IMR-90 (cell line): ENCODE measurements at regions not wholly inside any gene's neighbourhood (a gene's known extent, or its start where the extent isn't known, plus 50 kb on each side); places are given as distances from the start of the nearest gene placed in this dataset.

Experiments used
- ATAC-seq: fragments of 200-7000 bp; cut with Tn5 transposase; 2 replicates; pipeline ENCODE4 v1.9.1; 2020; ENCODE audit warnings: low read depth, mild to moderate bottlenecking, moderate library complexity
- BruUV-seq: library from RNA; stranded (reverse); fragments of 400-500 nt; replicated peaks from 2 replicates; lab custom pipeline; 2021; lab: Mats Ljungman, UMichigan
- CTCF ChIA-PET: fragments of 300-600 bp; formaldehyde crosslinking; extraction: SDS; loops from one replicate; lab custom pipeline; 2021; ENCODE audit warnings: antibody characterized with exemption; lab: Yijun Ruan, JAX
- POLR2A ChIA-PET: fragments of 300-600 bp; sonication (Branson Sonifier 250); formaldehyde crosslinking; loops from one replicate; lab custom pipeline; 2022; ENCODE audit warnings: antibody characterized with exemption; ENCODE audit not compliant: unreplicated experiment; lab: Charles Lee
- DNase-seq: peaks from one replicate; pipeline ENCODE4 v3.0.0; 2013
- H2AFZ ChIP-seq: replicated peaks from 2 replicates; pipeline ENCODE3; 2013; ENCODE audit warnings: low read length, mild to moderate bottlenecking; ENCODE audit not compliant: poor library complexity
- H2AK5ac ChIP-seq: 2 replicates; pipeline ENCODE4 v1.6.1; 2013; ENCODE audit warnings: low read depth, low read length, inconsistent platforms
- H2AK9ac ChIP-seq: replicated peaks from 2 replicates; pipeline ENCODE3; 2013; ENCODE audit warnings: mild to moderate bottlenecking, low read depth, low read length, moderate library complexity; ENCODE audit not compliant: poor library complexity
- H2BK120ac ChIP-seq: 2 replicates; pipeline ENCODE4 v1.6.1; 2013; ENCODE audit warnings: low read depth, low read length, inconsistent platforms
- H2BK15ac ChIP-seq: 3 replicates; pipeline ENCODE4 v1.6.1; 2013; ENCODE audit warnings: low read depth, low read length, inconsistent platforms
- H2BK20ac ChIP-seq: 2 replicates; pipeline ENCODE4 v1.6.1; 2013; ENCODE audit warnings: low read depth, mild to moderate bottlenecking, inconsistent platforms, low read length, moderate library complexity
- H2BK5ac ChIP-seq: 2 replicates; pipeline ENCODE4 v1.6.1; 2013; ENCODE audit warnings: mild to moderate bottlenecking, low read depth, low read length, inconsistent platforms; ENCODE audit not compliant: poor library complexity, severe bottlenecking
- H3K14ac ChIP-seq: replicated peaks from 2 replicates; pipeline ENCODE4 v1.6.1; 2013; ENCODE audit warnings: low read depth, low read length, inconsistent platforms
- H3K18ac ChIP-seq: 2 replicates; pipeline ENCODE4 v1.6.1; 2013; ENCODE audit warnings: low read depth, low read length, control low read depth
- H3K23ac ChIP-seq: 2 replicates; pipeline ENCODE4 v1.6.1; 2013; ENCODE audit warnings: low read depth, low read length, inconsistent platforms
- H3K27ac ChIP-seq: 2 replicates; pipeline ENCODE4 v1.5.1; 2013; ENCODE audit warnings: mild to moderate bottlenecking, control low read depth, low read length; ENCODE audit not compliant: insufficient read depth
- H3K27me3 ChIP-seq: 2 replicates; pipeline ENCODE4 v1.6.1; 2013; ENCODE audit warnings: low read length; ENCODE audit not compliant: control insufficient read depth, insufficient read depth
- H3K36me3 ChIP-seq: 2 replicates; pipeline ENCODE4 v1.6.1; 2013; ENCODE audit warnings: low read length, mixed read lengths; ENCODE audit not compliant: control insufficient read depth, insufficient read depth
- H3K4ac ChIP-seq: 2 replicates; pipeline ENCODE4 v1.6.1; 2013; ENCODE audit warnings: low read depth, low read length, inconsistent platforms
- H3K4me1 ChIP-seq: 2 replicates; pipeline ENCODE4 v1.6.1; 2013; ENCODE audit warnings: low read length, mixed read lengths; ENCODE audit not compliant: control insufficient read depth, insufficient read depth
- H3K4me2 ChIP-seq: 2 replicates; pipeline ENCODE4 v1.6.1; 2013; ENCODE audit warnings: low read depth, mild to moderate bottlenecking, control low read depth, low read length, moderate library complexity
- H3K4me3 ChIP-seq: 2 replicates; pipeline ENCODE4 v1.5.1; 2013; ENCODE audit warnings: low read depth, mild to moderate bottlenecking, control low read depth, low read length, moderate library complexity; ENCODE audit not compliant: insufficient read depth
- H3K56ac ChIP-seq: 2 replicates; pipeline ENCODE4 v1.6.1; 2013; ENCODE audit warnings: low read length, inconsistent platforms; ENCODE audit not compliant: insufficient read depth; ENCODE audit errors: extremely low read depth
- H3K79me1 ChIP-seq, 2 experiments: 2 replicates each; pipeline ENCODE4 v1.6.1; 2013; ENCODE audit warnings: low read length in 2 of 2, inconsistent platforms in 1 of 2, low read depth in 1 of 2
- H3K9ac ChIP-seq: 2 replicates; pipeline ENCODE4 v1.6.1; 2013; ENCODE audit warnings: low read depth, low read length, control low read depth
- H3K9me1 ChIP-seq: 2 replicates; pipeline ENCODE4 v1.6.1; 2013; ENCODE audit warnings: low read length, inconsistent platforms; ENCODE audit not compliant: insufficient read depth
- H3K9me3 ChIP-seq: 2 replicates; pipeline ENCODE4 v1.6.1; 2013; ENCODE audit warnings: low read length; ENCODE audit not compliant: control insufficient read depth, insufficient read depth
- H4K20me1 ChIP-seq: 2 replicates; pipeline ENCODE4 v1.6.1; 2013; ENCODE audit warnings: low read length, inconsistent platforms; ENCODE audit not compliant: insufficient read depth
- H4K5ac ChIP-seq: 2 replicates; pipeline ENCODE4 v1.6.1; 2013; ENCODE audit warnings: mild to moderate bottlenecking, low read depth, low read length, control low read depth
- H4K8ac ChIP-seq, 2 experiments: 2 replicates each; pipeline ENCODE4 v1.6.1; 2013; ENCODE audit warnings: low read depth in 2 of 2, low read length in 2 of 2, control low read depth in 1 of 2, inconsistent platforms in 1 of 2
- H4K91ac ChIP-seq: 2 replicates; pipeline ENCODE4 v1.6.1; 2013; ENCODE audit warnings: low read depth, low read length, inconsistent platforms; ENCODE audit not compliant: insufficient read depth
- BHLHE40 ChIP-seq: fragments of 150-350 bp; IDR thresholded peaks from 2 replicates; pipeline ENCODE4 v1.6.1; 2016; ENCODE audit warnings: mild to moderate bottlenecking, low read depth, low read length
- CEBPB ChIP-seq: IDR thresholded peaks from 2 replicates; pipeline ENCODE4 v1.6.1; 2012; ENCODE audit warnings: low read depth, low read length, improper control_type of control experiment
- CHD1 ChIP-seq: IDR thresholded peaks from 2 replicates; pipeline ENCODE4 v1.6.1; 2012; ENCODE audit warnings: low read depth, low read length, improper control_type of control experiment
- MAFK ChIP-seq: IDR thresholded peaks from 2 replicates; pipeline ENCODE4 v1.6.1; 2012; ENCODE audit warnings: low read depth, low read length, improper control_type of control experiment
- MAZ ChIP-seq: IDR thresholded peaks from 2 replicates; pipeline ENCODE4 v1.6.1; 2012; ENCODE audit warnings: low read depth, mild to moderate bottlenecking, low read length, improper control_type of control experiment, moderate library complexity, borderline replicate concordance
- MXI1 ChIP-seq: IDR thresholded peaks from 2 replicates; pipeline ENCODE4 v1.6.1; 2012; ENCODE audit warnings: low read depth, mild to moderate bottlenecking, low read length, moderate library complexity, borderline replicate concordance
- NFE2L2 ChIP-seq: fragments of 150-350 bp; IDR thresholded peaks from 2 replicates; pipeline ENCODE4 v1.6.1; 2016; ENCODE audit warnings: low read depth, mild to moderate bottlenecking, low read length
- POLR2A ChIP-seq: IDR thresholded peaks from 2 replicates; pipeline ENCODE4 v1.6.1; 2012; ENCODE audit warnings: mild to moderate bottlenecking, low read depth, low read length
- RAD21 ChIP-seq: IDR thresholded peaks from 2 replicates; pipeline ENCODE4 v1.6.1; 2012; ENCODE audit warnings: low read length, improper control_type of control experiment
- RCOR1 ChIP-seq: IDR thresholded peaks from 2 replicates; pipeline ENCODE4 v1.6.1; 2012; ENCODE audit warnings: mild to moderate bottlenecking, low read length, improper control_type of control experiment; ENCODE audit not compliant: insufficient replicate concordance
- WGBS, 2 experiments: methylation state at CpG; one replicate each; pipeline versions ENCODE4 v1.1.5 to v1.1.7; 2013; ENCODE audit warnings: missing lambda C conversion rate in 2 of 2; ENCODE audit not compliant: insufficient read length in 1 of 2; ENCODE audit errors: extremely low coverage in 2 of 2; 5-methylcytosine and 5-hydroxymethylcytosine counted together
- dilution Hi-C: fragments of 300-500 bp; cut with HindIII; formaldehyde crosslinking; loops from one replicate; pipeline ENCODE4 v1.14.3; 2018; ENCODE audit warnings: low sequenced_read_pairs; ENCODE audit not compliant: unreplicated experiment
- in situ Hi-C: fragments of 300-500 bp; cut with MboI; formaldehyde crosslinking; loops from 3 replicates; pipeline ENCODE4 v1.14.3; 2019; ENCODE audit warnings: low sequenced_read_pairs, inconsistent platforms, mixed read lengths
- intact Hi-C: fragments of 100-400 bp; cut with micrococcal nuclease; formaldehyde crosslinking; loops from 2 replicates; pipeline ENCODE4 v1.10.0; 2022
- TF ChIP-seq, protein P1 (sequence below): conservative IDR thresholded peaks from 2 replicates; pipeline ENCODE4 v1.5.1; 2012; ENCODE audit warnings: mild to moderate bottlenecking, low read depth, low read length, improper control_type of control experiment
- TF ChIP-seq, protein P2 (sequence below): fragments of 150-350 bp; IDR thresholded peaks from 2 replicates; pipeline ENCODE4 v1.6.1; 2017; ENCODE audit warnings: mild to moderate bottlenecking, antibody characterized with exemption, low read length, low read depth

DNA sequence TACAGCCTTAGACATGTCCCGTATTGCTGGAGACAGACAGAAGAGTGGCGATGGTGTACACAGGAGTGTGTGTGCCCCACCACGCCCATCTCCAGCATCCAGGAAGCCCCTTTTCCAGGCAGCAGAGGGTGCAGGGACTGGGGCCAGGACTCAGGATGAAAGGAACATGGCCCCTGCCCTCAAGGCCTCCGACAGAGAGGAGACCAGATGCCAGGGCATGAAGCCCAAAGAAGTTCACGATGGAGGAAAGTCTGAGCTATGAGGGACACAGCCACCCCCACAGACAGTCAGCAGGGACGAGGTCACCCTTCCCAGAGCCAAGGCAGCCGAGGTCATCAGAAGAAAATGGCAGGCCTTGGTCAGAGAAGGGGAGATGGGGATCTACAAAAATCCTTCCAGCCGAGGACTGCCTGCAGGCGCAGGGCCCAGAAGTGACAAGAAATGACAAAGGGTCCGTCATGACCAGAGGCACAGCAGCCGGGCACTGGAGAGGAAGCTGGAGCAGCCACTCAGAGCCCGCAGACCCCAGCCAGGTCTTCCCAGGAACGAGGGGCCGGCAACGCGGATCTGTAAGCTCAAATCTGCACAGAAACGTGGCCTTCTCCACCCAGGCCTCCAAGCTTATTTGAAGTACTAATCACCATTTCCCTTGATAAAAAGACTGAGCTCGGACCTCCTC lies 78.7 kb upstream of the PPP2R2D start:
- Histone ChIP-seq H4K20me1 (no peaks in the 10 kb centered on the region), H2BK20ac (no peak overlapping the region), H2AFZ (no peak overlapping the region), H3K4me3 (no peak overlapping the region), H3K9me3 (peaks cover 38% of the 10 kb centered on the region), H3K4me1 (no peaks in the 10 kb centered on the region), H3K27me3 (no peaks in the 10 kb centered on the region), H3K27ac (no peak overlapping the region), H3K4ac (no peak overlapping the region), H4K8ac (no peak overlapping the region), H3K56ac (no peak overlapping the region), H2BK120ac (no peak overlapping the region), H3K18ac (no peak overlapping the region), H3K9me1 (no peaks in the 10 kb centered on the region), H2BK5ac (no peak overlapping the region), H4K5ac (no peak overlapping the region), H3K23ac (no peak overlapping the region), H3K14ac (no peak overlapping the region), H3K36me3 (no peaks in the 10 kb centered on the region), H2AK9ac (no peak overlapping the region), H2BK15ac (no peak overlapping the region), H4K91ac (no peak overlapping the region), H2AK5ac (no peak overlapping the region), H3K79me1 (no peaks in the 10 kb centered on the region), H3K9ac (no peak overlapping the region), H3K4me2 (no peak overlapping the region)
- no peak for DNase-seq
- TF ChIP-seq RAD21 (no peak), CEBPB (no peak), RCOR1 (no peak), MAFK (no peak), NFE2L2 (no peak), BHLHE40 (no peak), MXI1 (no peak), CHD1 (no peak), POLR2A (no peak), MAZ (no peak)
- TF ChIP-seq, protein P1, sequence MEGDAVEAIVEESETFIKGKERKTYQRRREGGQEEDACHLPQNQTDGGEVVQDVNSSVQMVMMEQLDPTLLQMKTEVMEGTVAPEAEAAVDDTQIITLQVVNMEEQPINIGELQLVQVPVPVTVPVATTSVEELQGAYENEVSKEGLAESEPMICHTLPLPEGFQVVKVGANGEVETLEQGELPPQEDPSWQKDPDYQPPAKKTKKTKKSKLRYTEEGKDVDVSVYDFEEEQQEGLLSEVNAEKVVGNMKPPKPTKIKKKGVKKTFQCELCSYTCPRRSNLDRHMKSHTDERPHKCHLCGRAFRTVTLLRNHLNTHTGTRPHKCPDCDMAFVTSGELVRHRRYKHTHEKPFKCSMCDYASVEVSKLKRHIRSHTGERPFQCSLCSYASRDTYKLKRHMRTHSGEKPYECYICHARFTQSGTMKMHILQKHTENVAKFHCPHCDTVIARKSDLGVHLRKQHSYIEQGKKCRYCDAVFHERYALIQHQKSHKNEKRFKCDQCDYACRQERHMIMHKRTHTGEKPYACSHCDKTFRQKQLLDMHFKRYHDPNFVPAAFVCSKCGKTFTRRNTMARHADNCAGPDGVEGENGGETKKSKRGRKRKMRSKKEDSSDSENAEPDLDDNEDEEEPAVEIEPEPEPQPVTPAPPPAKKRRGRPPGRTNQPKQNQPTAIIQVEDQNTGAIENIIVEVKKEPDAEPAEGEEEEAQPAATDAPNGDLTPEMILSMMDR: no peak
- TF ChIP-seq, protein P2, sequence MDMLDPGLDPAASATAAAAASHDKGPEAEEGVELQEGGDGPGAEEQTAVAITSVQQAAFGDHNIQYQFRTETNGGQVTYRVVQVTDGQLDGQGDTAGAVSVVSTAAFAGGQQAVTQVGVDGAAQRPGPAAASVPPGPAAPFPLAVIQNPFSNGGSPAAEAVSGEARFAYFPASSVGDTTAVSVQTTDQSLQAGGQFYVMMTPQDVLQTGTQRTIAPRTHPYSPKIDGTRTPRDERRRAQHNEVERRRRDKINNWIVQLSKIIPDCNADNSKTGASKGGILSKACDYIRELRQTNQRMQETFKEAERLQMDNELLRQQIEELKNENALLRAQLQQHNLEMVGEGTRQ: no peak
- 62% methylated on average over 11 of the region's 18 CpGs; no CpG with 5 or more reads in 1 of the 2 experiments for WGBS, 2 experiments
- dilution Hi-C loops: no loop called here
- in situ Hi-C loops: no loop called here
- ATAC-seq: no peak
- intact Hi-C loops: no loop called here
- CTCF ChIA-PET: interaction anchor here (0.7 kb wide), 1 partner anchor 301 kb away, joined by 3 read pairs; no protein-coding TSS in a partner anchor
- BruUV-seq: no TSS peak
- POLR2A ChIA-PET: no interaction called here
